ENCODE measurements at regions not wholly inside any gene's neighbourhood (a gene's known extent, or its start where the extent isn't known, plus 50 kb on each side); places are given as distances from the start of the nearest gene placed in this dataset.

- no peak for DNase-seq (ENCODE audit: low read depth)
Observed at GRCh38 chr9:11928871-11929321, 764.3 kb upstream of the TYRP1 start.

GRCh38 chr9:11931109-11931508, 762.1 kb upstream of the TYRP1 start:
- DNase-seq (ENCODE audit: low read depth) = no peak

GRCh38 chr9:11931751-11932150, 761.4 kb upstream of the TYRP1 start:
- DNase-seq (ENCODE audit: low read depth) = no peak

- DNase-seq (ENCODE audit: low read depth) = no peak
Observed at GRCh38 chr9:11933926-11934325, 759.3 kb upstream of the TYRP1 start.

- DNase-seq (ENCODE audit: low read depth) = no peak
Observed at GRCh38 chr9:11946531-11946930, 746.7 kb upstream of the TYRP1 start.

- DNase-seq (ENCODE audit: low read depth) = no peak
Observed at GRCh38 chr9:11962327-11962726, 730.9 kb upstream of the TYRP1 start.

GRCh38 chr9:11966786-11967185, 726.4 kb upstream of the TYRP1 start:
- DNase-seq (ENCODE audit: low read depth) = no peak

GRCh38 chr9:11968631-11969030, 724.6 kb upstream of the TYRP1 start:
- DNase-seq (ENCODE audit: low read depth) = no peak

GRCh38 chr9:11973011-11973410, 720.2 kb upstream of the TYRP1 start:
- no peak for DNase-seq (ENCODE audit: low read depth)

- DNase-seq (ENCODE audit: low read depth) = no peak
Observed at GRCh38 chr9:11973511-11973910, 719.7 kb upstream of the TYRP1 start.

GRCh38 chr9:11992866-11993265, 700.3 kb upstream of the TYRP1 start:
- no peak for DNase-seq (ENCODE audit: low read depth)

- DNase-seq (ENCODE audit: low read depth) = no peak
Observed at GRCh38 chr9:12014488-12014887, 678.7 kb upstream of the TYRP1 start.

- DNase-seq (ENCODE audit: low read depth) = no peak
Observed at GRCh38 chr9:12054235-12054634, 639.0 kb upstream of the TYRP1 start.

GRCh38 chr9:12056874-12057273, 636.3 kb upstream of the TYRP1 start:
- no peak for DNase-seq (ENCODE audit: low read depth)

GRCh38 chr9:12060067-12060466, 633.1 kb upstream of the TYRP1 start:
- DNase-seq (ENCODE audit: low read depth) = no peak

- DNase-seq (ENCODE audit: low read depth) = no peak
Observed at GRCh38 chr9:12060811-12061210, 632.4 kb upstream of the TYRP1 start.

- DNase-seq (ENCODE audit: low read depth) = no peak
Observed at GRCh38 chr9:12065050-12065449, 628.1 kb upstream of the TYRP1 start.

GRCh38 chr9:12065686-12066085, 627.5 kb upstream of the TYRP1 start:
- DNase-seq (ENCODE audit: low read depth) = no peak

GRCh38 chr9:12066455-12067035, 626.6 kb upstream of the TYRP1 start:
- DNase-seq (ENCODE audit: low read depth) = no peak

GRCh38 chr9:12069366-12069765, 623.8 kb upstream of the TYRP1 start:
- no peak for DNase-seq (ENCODE audit: low read depth)

GRCh38 chr9:12085399-12085798, 607.8 kb upstream of the TYRP1 start:
- DNase-seq (ENCODE audit: low read depth) = no peak

- no peak for DNase-seq (ENCODE audit: low read depth)
Observed at GRCh38 chr9:12091865-12092527, 601.2 kb upstream of the TYRP1 start.

GRCh38 chr9:12094046-12094445, 599.1 kb upstream of the TYRP1 start:
- DNase-seq (ENCODE audit: low read depth) = no peak

GRCh38 chr9:12095931-12096330, 597.3 kb upstream of the TYRP1 start:
- DNase-seq (ENCODE audit: low read depth) = peak; percentile 72

Measured in CMK (cell line).